Mesenchymal stem cell (in vitro differentiated cells and primary cell): ENCODE measurements at regions not wholly inside any gene's neighbourhood (a gene's known extent, or its start where the extent isn't known, plus 50 kb on each side); places are given as distances from the start of the nearest gene placed in this dataset.

Experiments
- DNase-seq: peaks from one replicate; pipeline ENCODE4 v3.0.0-alpha.2; 2013
- H2AFZ ChIP-seq: one replicate; pipeline ENCODE4 v1.6.1; 2013; ENCODE audit warnings: low read depth, mild to moderate bottlenecking, control low read depth, inconsistent platforms, low read length, moderate library complexity
- H2AK5ac ChIP-seq: 2 replicates; pipeline ENCODE4 v1.6.1; 2013; ENCODE audit warnings: low read length, moderate library complexity, mild to moderate bottlenecking, inconsistent platforms; ENCODE audit not compliant: severe bottlenecking
- H2BK120ac ChIP-seq: one replicate; pipeline ENCODE4 v1.6.1; 2013; ENCODE audit warnings: low read depth, mild to moderate bottlenecking, inconsistent platforms, low read length, moderate library complexity
- H2BK12ac ChIP-seq, 2 experiments: one replicate each; pipeline ENCODE4 v1.6.1; 2013; ENCODE audit warnings: inconsistent platforms in 2 of 2, low read length in 2 of 2, mild to moderate bottlenecking in 2 of 2, moderate library complexity in 2 of 2, control low read depth in 1 of 2
- H2BK15ac ChIP-seq: one replicate; pipeline ENCODE4 v1.6.1; 2013; ENCODE audit warnings: mild to moderate bottlenecking, low read depth, inconsistent platforms; ENCODE audit not compliant: poor library complexity, severe bottlenecking
- H2BK5ac ChIP-seq: 2 replicates; pipeline ENCODE4 v1.6.1; 2013; ENCODE audit warnings: low read depth, mild to moderate bottlenecking, low read length, control low read depth, inconsistent platforms; ENCODE audit not compliant: poor library complexity, severe bottlenecking
- H3K14ac ChIP-seq, 2 experiments: one replicate each; pipeline ENCODE4 v1.6.1; 2013; ENCODE audit warnings: inconsistent platforms in 2 of 2, low read length in 2 of 2, control low read depth in 1 of 2, mild to moderate bottlenecking in 1 of 2, moderate library complexity in 1 of 2
- H3K18ac ChIP-seq, 2 experiments: one replicate each; pipeline ENCODE4 v1.6.1; 2013; ENCODE audit warnings: inconsistent platforms in 2 of 2, low read length in 2 of 2, control low read depth in 1 of 2, low read depth in 1 of 2, mild to moderate bottlenecking in 1 of 2
- H3K23ac ChIP-seq, 2 experiments: one replicate each; pipeline ENCODE4 v1.6.1; 2013; ENCODE audit warnings: inconsistent platforms in 2 of 2, low read length in 2 of 2, mild to moderate bottlenecking in 2 of 2, moderate library complexity in 2 of 2, control low read depth in 1 of 2
- H3K27ac ChIP-seq: 2 replicates; pipeline ENCODE4 v1.5.1; 2013; ENCODE audit warnings: mild to moderate bottlenecking, moderate library complexity, low read length, control low read depth, inconsistent platforms; ENCODE audit not compliant: poor library complexity, severe bottlenecking
- H3K27me3 ChIP-seq, 2 experiments: 2 replicates each; pipeline versions ENCODE4 v1.6.1 to v1.7.0; 2013; ENCODE audit warnings: low read length in 2 of 2, mild to moderate bottlenecking in 2 of 2, moderate library complexity in 2 of 2, control low read depth in 1 of 2, inconsistent platforms in 1 of 2; ENCODE audit not compliant: control insufficient read depth in 1 of 2, insufficient read depth in 1 of 2
- H3K36me3 ChIP-seq, 2 experiments: 2 replicates each; pipeline versions ENCODE4 v1.6.1 to v1.7.0; 2013; ENCODE audit warnings: low read length in 2 of 2, control low read depth in 1 of 2, inconsistent platforms in 1 of 2, low read depth in 1 of 2, mild to moderate bottlenecking in 1 of 2; ENCODE audit not compliant: insufficient read depth in 2 of 2, control insufficient read depth in 1 of 2
- H3K4ac ChIP-seq, 2 experiments: one replicate each; pipeline ENCODE4 v1.6.1; 2013; ENCODE audit warnings: inconsistent platforms in 2 of 2, low read length in 2 of 2, mild to moderate bottlenecking in 2 of 2, moderate library complexity in 2 of 2, control low read depth in 1 of 2, low read depth in 1 of 2
- H3K4me1 ChIP-seq: 2 replicates; pipeline ENCODE4 v1.6.1; 2013; ENCODE audit warnings: low read depth, low read length, control low read depth; ENCODE audit not compliant: control insufficient read depth, insufficient read depth
- H3K4me2 ChIP-seq: 2 replicates; pipeline ENCODE4 v1.6.1; 2013; ENCODE audit warnings: low read length, mild to moderate bottlenecking, inconsistent platforms; ENCODE audit not compliant: poor library complexity, severe bottlenecking
- H3K4me3 ChIP-seq, 2 experiments: 2 replicates each; pipeline versions ENCODE4 v1.5.1 to v1.7.0; 2013; ENCODE audit warnings: low read length in 2 of 2, mild to moderate bottlenecking in 2 of 2, control low read depth in 1 of 2, low read depth in 1 of 2; ENCODE audit not compliant: insufficient read depth in 1 of 2
- H3K79me1 ChIP-seq: replicated peaks from 2 replicates; pipeline ENCODE4 v1.6.1; 2013; ENCODE audit warnings: mild to moderate bottlenecking, control low read depth, low read length, inconsistent platforms; ENCODE audit not compliant: poor library complexity, severe bottlenecking
- H3K9ac ChIP-seq: 2 replicates; pipeline ENCODE4 v1.7.0; 2013; ENCODE audit warnings: mild to moderate bottlenecking, low read length, moderate library complexity
- H3K9me3 ChIP-seq: 2 replicates; pipeline ENCODE4 v1.7.0; 2013; ENCODE audit warnings: mild to moderate bottlenecking, low read length; ENCODE audit not compliant: control insufficient read depth
- H4K8ac ChIP-seq: one replicate; pipeline ENCODE4 v1.6.1; 2013; ENCODE audit warnings: inconsistent platforms, mild to moderate bottlenecking, low read length, moderate library complexity
- H4K91ac ChIP-seq: one replicate; pipeline ENCODE4 v1.6.1; 2013; ENCODE audit warnings: mild to moderate bottlenecking, low read length, inconsistent platforms
- WGBS: methylation state at CpG from one replicate; pipeline ENCODE4 v1.1.7; 2013; ENCODE audit warnings: mixed read lengths; 5-methylcytosine and 5-hydroxymethylcytosine counted together

DNA sequence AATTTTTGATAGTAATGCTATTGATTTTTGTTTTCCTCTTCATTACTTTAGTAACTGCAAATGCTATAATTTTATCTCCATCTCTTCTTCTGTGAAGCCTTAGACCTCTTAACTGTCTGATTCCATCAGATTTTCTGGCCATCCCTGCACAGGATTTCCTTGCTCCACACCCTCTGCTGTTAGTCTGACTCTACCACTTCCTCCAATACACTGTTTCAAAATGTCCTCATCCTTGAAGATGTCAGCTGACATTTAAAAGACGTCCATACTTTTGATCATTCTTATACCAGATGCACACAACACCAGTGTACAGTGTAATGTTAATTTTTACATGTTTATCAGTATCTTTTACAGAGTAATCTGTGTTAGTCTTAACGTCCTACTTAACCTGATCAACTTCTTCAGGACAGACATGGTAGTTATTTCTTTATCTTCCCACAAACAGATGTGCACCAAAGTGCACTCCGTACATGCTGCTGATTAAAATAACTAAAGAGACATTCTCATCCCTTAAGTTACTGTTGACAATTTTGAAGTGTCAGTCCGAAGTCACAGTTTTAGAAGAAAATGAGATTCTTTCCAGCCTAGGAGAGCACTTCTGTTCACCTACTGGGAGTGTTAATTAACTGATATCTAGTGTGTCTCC lies 102.4 kb upstream of the RASGRP1 start:
- Histone ChIP-seq H3K4me3 (no peak overlapping the region), H3K9ac (no peak overlapping the region), H3K4ac (no peak overlapping the region), H3K27ac (no peak overlapping the region), H2AK5ac (no peak overlapping the region), H4K91ac (no peak overlapping the region), H3K27me3 (peaks cover 4 to 51% of the 10 kb centered on the region in 2 experiments), H3K9me3 (no peaks in the 10 kb centered on the region), H2AFZ (no peak overlapping the region), H3K4me1 (no peaks in the 10 kb centered on the region), H3K4me2 (no peak overlapping the region), H4K8ac (no peak overlapping the region), H2BK12ac (no peak overlapping the region), H2BK5ac (no peak overlapping the region), H3K79me1 (no peaks in the 10 kb centered on the region), H2BK15ac (no peak overlapping the region), H3K14ac (no peak overlapping the region), H3K23ac (no peak overlapping the region), H3K36me3 (no peaks in the 10 kb centered on the region), H2BK120ac (no peak overlapping the region), H3K18ac (no peak overlapping the region)
- 43% methylated on average over 4 of the region's 4 CpGs for WGBS
- DNase-seq: no peak

DNA sequence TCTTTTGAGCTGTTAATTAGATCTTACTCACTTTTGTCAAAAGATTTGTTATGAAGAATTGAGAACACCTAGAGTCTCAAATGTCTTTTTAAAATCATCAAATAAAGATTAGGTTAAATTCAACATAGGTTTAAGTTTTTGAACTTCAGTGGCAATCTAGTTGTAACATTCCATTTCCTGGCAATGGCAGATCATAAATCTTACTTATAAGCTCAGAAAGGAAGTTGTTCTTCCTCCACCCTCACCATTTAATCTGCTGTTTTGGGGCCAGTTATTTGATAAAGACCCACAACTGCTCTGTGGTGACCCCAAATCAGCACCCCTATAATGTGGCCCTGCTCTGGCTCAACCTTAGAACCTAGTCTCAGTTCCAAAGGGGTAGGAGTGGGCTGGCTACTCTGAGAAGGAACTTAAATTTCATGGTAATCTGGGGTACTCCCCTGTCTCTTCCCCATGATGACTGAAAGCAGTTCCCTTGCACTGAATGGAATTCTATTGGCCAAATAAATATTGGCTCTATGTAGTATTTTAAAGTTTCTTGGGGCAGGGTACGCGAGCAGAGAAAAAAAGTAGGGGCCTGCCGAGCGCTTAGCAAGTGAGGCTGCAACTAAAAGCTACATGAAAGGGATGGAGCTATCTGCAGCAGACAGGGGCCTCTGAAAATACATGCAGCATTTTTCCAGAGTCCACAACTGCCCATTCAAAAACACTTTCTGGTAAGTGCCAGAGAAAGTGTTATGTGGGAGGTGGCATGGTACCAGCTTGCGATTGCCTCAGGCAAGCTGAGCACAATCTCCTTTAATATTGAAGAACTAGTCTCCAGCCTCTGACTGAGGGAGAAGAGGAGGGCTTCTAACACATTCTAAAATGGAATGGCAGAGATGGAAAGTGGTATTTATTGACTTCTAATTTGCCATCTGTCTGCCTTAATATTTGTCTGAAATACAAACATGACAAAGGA lies 103.6 kb upstream of the RASGRP1 start:
- Histone ChIP-seq H3K4ac (no peak overlapping the region), H3K18ac (no peak overlapping the region), H3K9ac (no peak overlapping the region), H3K9me3 (no peaks in the 10 kb centered on the region), H4K8ac (no peak overlapping the region), H4K91ac (no peak overlapping the region), H3K23ac (no peak overlapping the region), H2BK12ac (no peak overlapping the region), H3K4me2 (no peak overlapping the region), H3K4me1 (no peaks in the 10 kb centered on the region), H3K4me3 (no peak overlapping the region), H3K36me3 (no peaks in the 10 kb centered on the region), H2AFZ (no peak overlapping the region), H2AK5ac (no peak overlapping the region), H3K27me3 (peaks cover 4 to 42% of the 10 kb centered on the region in 2 experiments), H3K79me1 (no peaks in the 10 kb centered on the region), H2BK15ac (no peak overlapping the region), H3K27ac (no peak overlapping the region), H2BK5ac (no peak overlapping the region), H3K14ac (no peak overlapping the region), H2BK120ac (no peak overlapping the region)
- WGBS: 84% methylated on average over 4 of the region's 5 CpGs
- no peak for DNase-seq

DNA sequence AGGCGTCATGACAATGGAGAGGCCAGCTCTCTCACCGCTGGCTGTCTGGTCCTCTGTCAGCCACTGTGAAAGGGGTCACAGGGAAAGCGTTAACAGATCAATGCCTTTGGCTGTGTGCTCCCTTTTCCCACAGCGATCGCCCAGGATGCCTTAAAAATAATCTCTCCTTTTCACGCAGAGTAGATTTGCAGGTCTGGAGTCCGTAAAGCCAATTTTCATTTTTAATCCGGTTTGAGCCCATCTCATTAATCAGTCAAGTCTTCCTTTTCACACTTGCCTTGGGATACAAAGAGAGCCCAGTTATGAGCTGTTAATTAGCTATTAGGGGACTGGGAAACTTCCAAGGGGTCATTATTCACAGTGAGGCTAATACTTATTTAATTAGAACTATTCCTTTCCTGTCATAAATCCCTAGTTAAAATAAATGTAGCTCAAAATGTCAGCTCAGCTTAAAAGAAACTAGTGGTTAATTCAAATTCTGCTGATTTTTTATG lies 104.3 kb upstream of the RASGRP1 start:
- peaks cover 4 to 40% of the 10 kb centered on the region in 2 experiments for H3K27me3 ChIP-seq
- H3K4me3 ChIP-seq: no peak overlapping the region
- H2BK5ac ChIP-seq: no peak overlapping the region
- no peak overlapping the region for H2AFZ ChIP-seq
- no peak for DNase-seq
- no peaks in the 10 kb centered on the region for H3K4me1 ChIP-seq
- H3K18ac ChIP-seq: no peak overlapping the region
- H4K91ac ChIP-seq: no peak overlapping the region
- H3K79me1 ChIP-seq: no peaks in the 10 kb centered on the region
- WGBS: 27% methylated on average over 7 of the region's 8 CpGs
- no peak overlapping the region for H3K27ac ChIP-seq
- H3K36me3 ChIP-seq: no peaks in the 10 kb centered on the region
- no peak overlapping the region for H2BK15ac ChIP-seq
- H3K14ac ChIP-seq: no peak overlapping the region
- H3K23ac ChIP-seq: no peak overlapping the region
- no peak overlapping the region for H2AK5ac ChIP-seq
- H2BK12ac ChIP-seq: no peak overlapping the region
- no peak overlapping the region for H3K9ac ChIP-seq
- no peaks in the 10 kb centered on the region for H3K9me3 ChIP-seq
- H2BK120ac ChIP-seq: no peak overlapping the region
- no peak overlapping the region for H3K4me2 ChIP-seq
- H4K8ac ChIP-seq: no peak overlapping the region
- H3K4ac ChIP-seq: no peak overlapping the region
